ENCODE measurements at regions not wholly inside any gene's neighbourhood (a gene's known extent, or its start where the extent isn't known, plus 50 kb on each side); places are given as distances from the start of the nearest gene placed in this dataset.

- DNase-seq (ENCODE audit: low spot score): no peak
- TF ChIP-seq, protein P1, sequence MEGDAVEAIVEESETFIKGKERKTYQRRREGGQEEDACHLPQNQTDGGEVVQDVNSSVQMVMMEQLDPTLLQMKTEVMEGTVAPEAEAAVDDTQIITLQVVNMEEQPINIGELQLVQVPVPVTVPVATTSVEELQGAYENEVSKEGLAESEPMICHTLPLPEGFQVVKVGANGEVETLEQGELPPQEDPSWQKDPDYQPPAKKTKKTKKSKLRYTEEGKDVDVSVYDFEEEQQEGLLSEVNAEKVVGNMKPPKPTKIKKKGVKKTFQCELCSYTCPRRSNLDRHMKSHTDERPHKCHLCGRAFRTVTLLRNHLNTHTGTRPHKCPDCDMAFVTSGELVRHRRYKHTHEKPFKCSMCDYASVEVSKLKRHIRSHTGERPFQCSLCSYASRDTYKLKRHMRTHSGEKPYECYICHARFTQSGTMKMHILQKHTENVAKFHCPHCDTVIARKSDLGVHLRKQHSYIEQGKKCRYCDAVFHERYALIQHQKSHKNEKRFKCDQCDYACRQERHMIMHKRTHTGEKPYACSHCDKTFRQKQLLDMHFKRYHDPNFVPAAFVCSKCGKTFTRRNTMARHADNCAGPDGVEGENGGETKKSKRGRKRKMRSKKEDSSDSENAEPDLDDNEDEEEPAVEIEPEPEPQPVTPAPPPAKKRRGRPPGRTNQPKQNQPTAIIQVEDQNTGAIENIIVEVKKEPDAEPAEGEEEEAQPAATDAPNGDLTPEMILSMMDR (IDR thresholded peaks at IDR 0.05; ENCODE audit: borderline replicate concordance, control extremely low read depth, extremely low read depth, insufficient read depth, missing control alignments): no peak
- in situ Hi-C loops (cut with MboI; ENCODE audit: low sequenced_read_pairs, unreplicated experiment): no loop called here
These were observed 101.9 kb downstream of the RGS21 start for GRCh38 chr1:192418552-192419285.

GRCh38 chr1:192430644-192431043 is 113.9 kb downstream of the RGS21 start:
- in situ Hi-C loops (cut with MboI; ENCODE audit: low sequenced_read_pairs, unreplicated experiment): no loop called here
- TF ChIP-seq, protein P1 (IDR thresholded peaks at IDR 0.05; ENCODE audit: borderline replicate concordance, control extremely low read depth, extremely low read depth, insufficient read depth, missing control alignments): no peak
- no peak for DNase-seq (ENCODE audit: low spot score)

DNA sequence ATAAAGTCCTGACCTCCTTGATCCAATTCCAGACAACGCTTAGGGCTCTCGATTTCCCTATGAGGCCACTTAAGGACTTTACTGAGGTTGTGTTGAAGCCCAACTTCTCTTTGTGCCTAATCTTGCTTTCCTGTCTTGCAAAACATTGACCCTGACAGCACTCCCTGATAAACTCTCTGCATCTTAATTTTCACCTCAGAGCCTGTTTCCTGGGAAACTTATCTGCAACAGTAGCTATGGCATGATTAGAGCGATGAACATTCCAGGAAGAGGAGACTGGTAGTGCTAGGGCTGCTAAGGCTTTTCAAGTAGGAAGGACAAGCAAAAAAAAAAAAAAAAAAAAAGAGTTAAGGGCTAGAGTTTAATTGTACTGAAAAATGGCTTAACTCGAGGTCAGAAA is 118.9 kb downstream of the RGS21 start:
- in situ Hi-C loops (cut with MboI; ENCODE audit: low sequenced_read_pairs, unreplicated experiment): no loop called here
- TF ChIP-seq, protein P1 (IDR thresholded peaks at IDR 0.05; ENCODE audit: borderline replicate concordance, control extremely low read depth, extremely low read depth, insufficient read depth, missing control alignments): no peak
- DNase-seq (ENCODE audit: low spot score): no peak

- no peak for DNase-seq (ENCODE audit: low spot score)
- TF ChIP-seq, protein P1 (IDR thresholded peaks at IDR 0.05; ENCODE audit: borderline replicate concordance, control extremely low read depth, extremely low read depth, insufficient read depth, missing control alignments): no peak
- in situ Hi-C loops (cut with MboI; ENCODE audit: low sequenced_read_pairs, unreplicated experiment): no loop called here
These were observed 119.8 kb downstream of the RGS21 start for GRCh38 chr1:192436441-192437078.

- no peak for DNase-seq (ENCODE audit: low spot score)
- in situ Hi-C loops (cut with MboI; ENCODE audit: low sequenced_read_pairs, unreplicated experiment): no loop called here
- TF ChIP-seq, protein P1 (IDR thresholded peaks at IDR 0.05; ENCODE audit: borderline replicate concordance, control extremely low read depth, extremely low read depth, insufficient read depth, missing control alignments): no peak
These were observed 121.9 kb downstream of the RGS21 start for GRCh38 chr1:192438737-192439136.

DNA sequence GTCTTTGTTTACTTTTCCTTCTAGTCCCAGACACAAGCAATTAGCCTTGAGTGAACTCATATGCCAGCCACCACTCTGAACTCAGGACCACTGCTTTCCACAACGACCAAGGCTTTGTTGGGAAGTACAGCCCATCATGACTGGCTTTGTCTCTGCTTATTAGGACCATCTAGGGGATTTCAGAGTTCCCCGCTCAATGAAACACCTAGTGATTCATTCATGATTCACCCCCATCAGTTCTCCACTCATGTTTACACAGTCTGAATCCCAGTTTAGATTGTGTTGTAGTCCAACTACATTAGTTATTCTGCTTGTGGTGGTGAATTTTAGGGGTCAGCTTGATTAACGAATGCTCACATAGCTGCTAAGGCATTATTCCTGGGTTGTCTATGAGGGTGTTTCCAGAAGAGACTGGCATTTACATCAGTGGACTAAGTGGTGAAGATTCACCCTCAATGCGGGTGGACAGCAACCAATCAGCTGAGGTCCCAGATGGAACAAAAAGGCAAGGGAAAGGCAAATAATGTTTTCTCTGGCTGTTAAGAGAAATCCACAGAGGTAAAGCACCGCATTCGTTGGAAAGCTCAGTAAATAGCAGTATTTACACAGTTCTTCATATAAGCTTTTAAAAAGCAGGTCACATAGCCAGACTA is 122.7 kb downstream of the RGS21 start:
- in situ Hi-C loops (cut with MboI; ENCODE audit: low sequenced_read_pairs, unreplicated experiment): no loop called here
- TF ChIP-seq, protein P1 (IDR thresholded peaks at IDR 0.05; ENCODE audit: borderline replicate concordance, control extremely low read depth, extremely low read depth, insufficient read depth, missing control alignments): no peak
- no peak for DNase-seq (ENCODE audit: low spot score)
